ENCODE measurements at regions not wholly inside any gene's neighbourhood (a gene's known extent, or its start where the extent isn't known, plus 50 kb on each side); places are given as distances from the start of the nearest gene placed in this dataset.
"Not testable (repeated sequence)": the region's sequence is repeated elsewhere in the genome, so short reads cannot be mapped to it uniquely, and the experiment has no call there.

- not testable (repeated sequence) for DNase-seq (ENCODE audit: low spot score)
These were observed 207.8 kb upstream of the CCDC196 start for GRCh38 chr14:66278418-66278817.

GRCh38 chr14:66281036-66281776 is 205.0 kb upstream of the CCDC196 start:
- no peak for DNase-seq (ENCODE audit: low spot score)

- no peak for DNase-seq (ENCODE audit: low spot score)
These were observed 201.8 kb upstream of the CCDC196 start for GRCh38 chr14:66284346-66284745.

- no peak for DNase-seq (ENCODE audit: low spot score)
These were observed 197.7 kb upstream of the CCDC196 start for GRCh38 chr14:66288511-66288910.

GRCh38 chr14:66291756-66292155 is 194.4 kb upstream of the CCDC196 start:
- DNase-seq (ENCODE audit: low spot score) = no peak

GRCh38 chr14:66293533-66294105 is 192.6 kb upstream of the CCDC196 start:
- no peak for DNase-seq (ENCODE audit: low spot score)

- no peak for DNase-seq (ENCODE audit: low spot score)
These were observed 190.8 kb upstream of the CCDC196 start for GRCh38 chr14:66295386-66295785.

GRCh38 chr14:66300886-66301285 is 185.3 kb upstream of the CCDC196 start:
- DNase-seq (ENCODE audit: low spot score) = no peak

GRCh38 chr14:66306101-66306500 is 180.1 kb upstream of the CCDC196 start:
- DNase-seq (ENCODE audit: low spot score) = no peak

GRCh38 chr14:66311058-66311457 is 175.1 kb upstream of the CCDC196 start:
- no peak for DNase-seq (ENCODE audit: low spot score)

GRCh38 chr14:66311990-66312389 is 174.2 kb upstream of the CCDC196 start:
- no peak for DNase-seq (ENCODE audit: low spot score)

- no peak for DNase-seq (ENCODE audit: low spot score)
These were observed 173.7 kb upstream of the CCDC196 start for GRCh38 chr14:66312451-66312850.

GRCh38 chr14:66315098-66315497 is 171.1 kb upstream of the CCDC196 start:
- no peak for DNase-seq (ENCODE audit: low spot score)

- DNase-seq (ENCODE audit: low spot score) = no peak
These were observed 170.6 kb upstream of the CCDC196 start for GRCh38 chr14:66315548-66315947.

- no peak for DNase-seq (ENCODE audit: low spot score)
These were observed 163.6 kb upstream of the CCDC196 start for GRCh38 chr14:66322564-66322963.

- DNase-seq (ENCODE audit: low spot score) = no peak
These were observed 155.9 kb upstream of the CCDC196 start for GRCh38 chr14:66330228-66330627.

GRCh38 chr14:66330916-66331315 is 155.3 kb upstream of the CCDC196 start:
- no peak for DNase-seq (ENCODE audit: low spot score)

- not testable (repeated sequence) for DNase-seq (ENCODE audit: low spot score)
These were observed 152.9 kb upstream of the CCDC196 start for GRCh38 chr14:66333293-66333692.

GRCh38 chr14:66341239-66341638 is 144.9 kb upstream of the CCDC196 start:
- no peak for DNase-seq (ENCODE audit: low spot score)

- no peak for DNase-seq (ENCODE audit: low spot score)
These were observed 140.2 kb upstream of the CCDC196 start for GRCh38 chr14:66345986-66346385.

- no peak for DNase-seq (ENCODE audit: low spot score)
These were observed 134.9 kb upstream of the CCDC196 start for GRCh38 chr14:66351310-66351709.

GRCh38 chr14:66359500-66359899 is 126.7 kb upstream of the CCDC196 start:
- DNase-seq (ENCODE audit: low spot score) = peak; percentile 45

GRCh38 chr14:66360366-66360926 is 125.7 kb upstream of the CCDC196 start:
- no peak for DNase-seq (ENCODE audit: low spot score)

GRCh38 chr14:66361013-66361412 is 125.2 kb upstream of the CCDC196 start:
- DNase-seq (ENCODE audit: low spot score) = no peak

Measured in germinal center (tissue), 1 donor.